ENCODE measurements at regions not wholly inside any gene's neighbourhood (a gene's known extent, or its start where the extent isn't known, plus 50 kb on each side); places are given as distances from the start of the nearest gene placed in this dataset.
"Not testable (repeated sequence)": the region's sequence is repeated elsewhere in the genome, so short reads cannot be mapped to it uniquely, and the experiment has no call there.

DNA sequence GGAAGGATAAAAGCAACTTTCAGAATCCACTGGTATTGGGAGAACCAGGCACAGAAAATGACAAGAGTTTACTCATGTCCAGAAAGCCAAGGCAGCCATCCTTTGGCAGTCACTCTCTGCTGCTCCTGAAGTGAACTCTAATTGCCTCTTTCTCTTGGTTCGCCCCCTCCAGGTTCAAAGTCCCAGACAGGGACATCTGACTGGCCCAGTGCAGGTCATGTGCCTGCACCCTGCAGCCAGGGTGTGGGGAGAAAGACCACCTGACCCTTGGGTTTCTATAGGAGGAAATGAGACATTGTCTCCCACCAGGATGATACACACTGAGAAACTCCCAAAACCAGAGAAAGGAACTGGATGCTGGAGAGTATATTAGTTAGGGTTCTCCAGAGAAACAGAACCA is 103.9 kb upstream of the SYT6 start:
- no peak for DNase-seq (ENCODE audit: low read depth in 1 of 2, low spot score in 1 of 2)
- TF ChIP-seq JUND (IDR thresholded peaks at IDR 0.05; ENCODE audit: low read depth): no peak
- in situ Hi-C loops (cut with HindIII; ENCODE audit: low pct_unique_long_range_greater_than_20kb, low sequenced_read_pairs): no loop called here

- DNase-seq (ENCODE audit: low read depth in 1 of 2, low spot score in 1 of 2): no peak
- no peak for TF ChIP-seq JUND (IDR thresholded peaks at IDR 0.05; ENCODE audit: low read depth)
- in situ Hi-C loops (cut with HindIII; ENCODE audit: low pct_unique_long_range_greater_than_20kb, low sequenced_read_pairs): no loop called here
Measured at GRCh38 chr1:114253900-114254299, 100.2 kb upstream of the SYT6 start.

DNA sequence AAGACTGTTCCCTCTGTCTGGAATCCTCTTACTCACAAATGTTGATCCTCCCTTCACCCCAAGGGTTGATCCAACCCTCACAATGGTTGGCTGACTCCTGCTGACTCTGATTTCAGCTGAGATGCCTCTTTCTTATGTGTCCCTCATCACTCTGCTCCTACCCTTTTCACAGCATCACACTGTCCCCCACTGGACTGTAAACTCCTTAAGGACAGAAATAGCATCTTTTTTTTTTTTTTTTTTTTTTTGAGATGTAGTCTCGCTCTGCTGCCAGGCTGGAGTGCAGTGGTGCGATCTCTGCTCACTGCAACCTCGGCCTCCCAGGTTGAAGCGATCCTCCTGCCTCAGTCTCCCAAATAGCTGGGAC is 97.9 kb upstream of the SYT6 start:
- no peak for DNase-seq (ENCODE audit: low read depth in 1 of 2, low spot score in 1 of 2)
- no peak for TF ChIP-seq JUND (IDR thresholded peaks at IDR 0.05; ENCODE audit: low read depth)
- in situ Hi-C loops (cut with HindIII; ENCODE audit: low pct_unique_long_range_greater_than_20kb, low sequenced_read_pairs): no loop called here

DNA sequence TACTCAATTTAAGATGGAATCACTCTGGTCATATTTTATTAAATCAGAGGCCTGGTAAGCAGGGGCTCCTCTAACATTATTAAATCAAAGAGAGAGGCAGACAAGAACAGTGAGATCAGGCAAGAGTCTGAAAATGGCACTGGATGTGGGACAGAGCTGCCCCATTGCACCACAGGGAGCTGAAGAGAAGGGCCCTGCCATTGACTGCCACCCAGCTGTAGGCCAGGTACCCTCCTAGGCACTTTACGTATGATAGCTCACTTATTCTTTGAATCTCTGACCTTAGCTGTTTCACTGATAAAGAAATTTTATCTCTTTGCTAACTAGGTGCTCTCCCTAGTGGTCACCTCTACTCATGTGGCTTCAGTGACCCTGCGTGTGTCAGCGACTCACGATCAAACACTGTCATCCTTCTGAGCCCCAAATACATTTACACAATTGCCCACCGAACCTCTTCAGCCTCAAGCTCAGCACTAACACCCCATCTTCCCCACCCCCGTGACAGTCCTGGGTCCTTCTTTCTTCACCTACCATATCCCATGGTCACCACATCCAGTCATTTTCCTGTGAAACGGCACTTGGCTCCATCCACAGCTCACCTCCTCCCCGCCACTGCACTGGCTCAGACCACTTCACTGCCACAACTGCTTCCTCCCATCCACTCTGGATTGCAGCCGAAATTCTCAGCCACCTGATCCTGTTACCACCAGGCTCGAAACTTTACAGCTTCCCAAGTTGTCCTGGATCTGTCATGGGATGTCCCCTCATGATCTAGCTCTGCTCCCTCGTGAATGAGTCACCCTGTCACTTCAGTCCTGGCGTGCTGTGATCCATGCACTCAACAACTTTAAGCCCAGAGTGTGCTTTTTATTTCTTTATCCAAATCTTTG is 97.3 kb upstream of the SYT6 start:
- TF ChIP-seq JUND (IDR thresholded peaks at IDR 0.05; ENCODE audit: low read depth): no peak
- in situ Hi-C loops (cut with HindIII; ENCODE audit: low pct_unique_long_range_greater_than_20kb, low sequenced_read_pairs): no loop called here
- no peak for DNase-seq (ENCODE audit: low read depth in 1 of 2, low spot score in 1 of 2)

DNA sequence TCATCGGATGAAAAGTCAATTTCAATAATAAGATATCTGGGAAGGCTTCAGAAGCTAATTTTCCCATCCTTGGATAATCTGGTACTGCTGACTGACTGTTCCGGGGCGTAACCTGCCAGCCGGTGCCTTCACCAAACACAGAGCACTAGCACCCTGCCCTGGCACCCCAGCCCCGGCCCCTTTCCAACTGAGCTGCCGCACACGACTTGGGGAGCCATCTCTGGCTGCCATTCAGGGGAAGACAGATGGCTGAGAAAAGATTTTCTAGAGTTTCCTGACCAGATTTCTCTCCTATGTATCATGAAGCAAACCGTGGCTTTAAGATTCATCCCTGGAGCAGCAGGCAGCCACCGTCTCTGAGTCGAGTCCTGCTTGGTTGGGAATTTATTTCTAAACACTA is 96.0 kb upstream of the SYT6 start:
- in situ Hi-C loops (cut with HindIII; ENCODE audit: low pct_unique_long_range_greater_than_20kb, low sequenced_read_pairs): no loop called here

DNA sequence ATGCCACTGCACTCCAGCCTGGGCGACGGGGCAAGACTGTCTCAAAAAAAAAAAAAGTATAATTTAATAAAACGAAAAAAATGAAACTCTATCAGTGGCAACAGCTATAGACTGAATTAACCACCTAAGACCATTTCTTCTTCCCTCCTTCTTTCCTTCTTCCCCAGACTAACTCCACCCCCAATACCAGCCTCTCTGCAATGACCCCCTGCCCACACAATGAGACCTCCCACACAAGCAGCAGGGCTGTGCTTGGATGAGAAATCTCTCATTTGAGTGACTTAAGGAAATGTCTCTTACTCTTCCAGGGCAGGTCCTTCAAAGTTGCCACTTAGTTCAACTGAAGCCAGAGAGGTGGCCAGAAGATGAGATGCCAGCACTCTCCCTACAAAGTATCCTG is 94.5 kb upstream of the SYT6 start:
- TF ChIP-seq JUND (IDR thresholded peaks at IDR 0.05; ENCODE audit: low read depth): no peak
- no peak for DNase-seq (ENCODE audit: low read depth in 1 of 2, low spot score in 1 of 2)
- in situ Hi-C loops (cut with HindIII; ENCODE audit: low pct_unique_long_range_greater_than_20kb, low sequenced_read_pairs): no loop called here

More for the DNA sequence above, 96.0 kb upstream of the SYT6 start:
- no peak for DNase-seq (ENCODE audit: low read depth in 1 of 2, low spot score in 1 of 2)
- TF ChIP-seq JUND (IDR thresholded peaks at IDR 0.05; ENCODE audit: low read depth): no peak

- DNase-seq (ENCODE audit: low read depth in 1 of 2, low spot score in 1 of 2); in situ Hi-C loops (cut with HindIII; ENCODE audit: low pct_unique_long_range_greater_than_20kb, low sequenced_read_pairs): not testable (repeated sequence)
Measured at GRCh38 chr1:114242531-114243210, 89.0 kb upstream of the SYT6 start.

GRCh38 chr1:114238053-114238452 is 84.4 kb upstream of the SYT6 start:
- no peak for TF ChIP-seq JUND (IDR thresholded peaks at IDR 0.05; ENCODE audit: low read depth)
- no peak for DNase-seq (ENCODE audit: low read depth in 1 of 2, low spot score in 1 of 2)
- in situ Hi-C loops (cut with HindIII; ENCODE audit: low pct_unique_long_range_greater_than_20kb, low sequenced_read_pairs): no loop called here

- no peak for DNase-seq (ENCODE audit: low read depth in 1 of 2, low spot score in 1 of 2)
- in situ Hi-C loops (cut with HindIII; ENCODE audit: low pct_unique_long_range_greater_than_20kb, low sequenced_read_pairs): no loop called here
- TF ChIP-seq JUND (IDR thresholded peaks at IDR 0.05; ENCODE audit: low read depth): no peak
Measured at GRCh38 chr1:114236517-114236916, 82.8 kb upstream of the SYT6 start.

DNA sequence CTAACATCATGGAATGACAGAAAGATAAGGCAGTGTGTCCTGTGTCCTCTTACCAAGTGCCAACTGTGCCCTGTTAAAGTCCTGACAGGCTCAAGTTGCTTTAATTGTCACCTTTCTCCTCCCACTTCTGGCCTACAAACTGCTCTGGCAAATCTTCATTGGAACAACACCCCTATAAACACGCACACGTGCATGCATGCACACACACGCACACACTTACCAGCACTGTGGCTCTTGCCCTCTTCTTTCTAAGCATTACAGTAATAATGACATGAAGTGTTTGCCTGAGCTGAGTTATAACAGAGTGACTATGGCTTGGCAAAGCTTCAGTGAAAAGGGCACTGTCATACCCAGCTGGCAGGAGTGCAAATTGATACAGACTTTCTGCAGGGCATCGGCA is 82.3 kb upstream of the SYT6 start:
- in situ Hi-C loops (cut with HindIII; ENCODE audit: low pct_unique_long_range_greater_than_20kb, low sequenced_read_pairs): no loop called here
- TF ChIP-seq JUND (IDR thresholded peaks at IDR 0.05; ENCODE audit: low read depth): no peak
- DNase-seq (ENCODE audit: low read depth in 1 of 2, low spot score in 1 of 2): no peak

DNA sequence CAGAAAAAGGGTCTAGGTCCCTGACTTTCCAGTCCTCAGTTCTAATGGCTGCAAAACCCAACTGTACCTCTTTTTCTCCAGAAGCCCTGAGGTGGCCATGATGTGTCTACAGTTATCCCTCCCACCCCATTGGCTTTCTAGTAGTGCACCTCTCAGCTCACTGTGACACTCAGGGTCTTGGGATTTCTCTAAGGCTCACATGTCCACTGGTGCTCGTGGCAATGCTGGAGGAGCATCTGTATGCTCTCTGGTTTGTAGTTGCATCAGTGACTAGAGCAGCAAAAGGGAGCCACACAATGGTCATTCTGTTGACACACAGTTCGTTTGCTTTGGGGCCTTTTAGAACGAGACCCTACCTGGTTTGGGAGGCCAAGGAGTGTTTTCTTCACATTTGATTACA is 81.6 kb upstream of the SYT6 start:
- no peak for DNase-seq (ENCODE audit: low read depth in 1 of 2, low spot score in 1 of 2)
- no peak for TF ChIP-seq JUND (IDR thresholded peaks at IDR 0.05; ENCODE audit: low read depth)
- in situ Hi-C loops (cut with HindIII; ENCODE audit: low pct_unique_long_range_greater_than_20kb, low sequenced_read_pairs): no loop called here

GRCh38 chr1:114234408-114235124 is 80.9 kb upstream of the SYT6 start:
- in situ Hi-C loops (cut with HindIII; ENCODE audit: low pct_unique_long_range_greater_than_20kb, low sequenced_read_pairs): no loop called here
- no peak for TF ChIP-seq JUND (IDR thresholded peaks at IDR 0.05; ENCODE audit: low read depth)
- DNase-seq (ENCODE audit: low read depth in 1 of 2, low spot score in 1 of 2): no peak

DNA sequence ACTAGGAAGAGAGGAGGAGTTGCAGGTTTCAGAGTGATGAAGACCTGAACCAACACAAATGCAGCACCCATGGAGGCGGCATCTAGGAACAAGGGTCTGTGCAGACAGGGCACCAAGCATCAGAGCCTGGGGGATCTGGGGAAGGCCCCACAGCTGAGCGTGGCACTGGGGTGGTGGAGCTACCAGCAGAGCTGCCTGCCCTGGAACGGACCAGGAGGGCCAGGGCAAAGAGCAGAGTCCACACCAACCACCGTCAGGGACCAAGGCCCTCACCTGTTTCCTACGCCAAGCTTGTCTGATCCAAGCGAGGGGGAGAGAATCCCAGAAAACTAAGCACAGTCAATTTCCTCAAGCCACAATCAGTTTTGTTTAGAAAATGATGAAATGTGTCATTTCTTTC is 79.0 kb upstream of the SYT6 start:
- in situ Hi-C loops (cut with HindIII; ENCODE audit: low pct_unique_long_range_greater_than_20kb, low sequenced_read_pairs): no loop called here
- no peak for DNase-seq (ENCODE audit: low read depth in 1 of 2, low spot score in 1 of 2)
- TF ChIP-seq JUND (IDR thresholded peaks at IDR 0.05; ENCODE audit: low read depth): no peak

Measured in T47D (cell line).